A673 (cell line): ENCODE measurements at regions not wholly inside any gene's neighbourhood (a gene's known extent, or its start where the extent isn't known, plus 50 kb on each side); places are given as distances from the start of the nearest gene placed in this dataset.

Experiments used
- EZH2 ChIP-seq: fragments of 200-600 bp; sonication (generic); IDR thresholded peaks from 2 replicates; pipeline ENCODE4 v1.6.1; 2017; ENCODE audit warnings: borderline replicate concordance, low read depth, mild to moderate bottlenecking, mixed read lengths, antibody characterized with exemption, low read length; ENCODE audit not compliant: poor library complexity, severe bottlenecking
- TF ChIP-seq, protein P1 (sequence below): fragments of 300-800, 200-600 bp; sonication (generic); conservative IDR thresholded peaks from 2 replicates; pipeline ENCODE4 v1.5.1; 2017; ENCODE audit warnings: low read depth, mild to moderate bottlenecking, antibody characterized with exemption, low read length, moderate library complexity, mixed read lengths

DNA sequence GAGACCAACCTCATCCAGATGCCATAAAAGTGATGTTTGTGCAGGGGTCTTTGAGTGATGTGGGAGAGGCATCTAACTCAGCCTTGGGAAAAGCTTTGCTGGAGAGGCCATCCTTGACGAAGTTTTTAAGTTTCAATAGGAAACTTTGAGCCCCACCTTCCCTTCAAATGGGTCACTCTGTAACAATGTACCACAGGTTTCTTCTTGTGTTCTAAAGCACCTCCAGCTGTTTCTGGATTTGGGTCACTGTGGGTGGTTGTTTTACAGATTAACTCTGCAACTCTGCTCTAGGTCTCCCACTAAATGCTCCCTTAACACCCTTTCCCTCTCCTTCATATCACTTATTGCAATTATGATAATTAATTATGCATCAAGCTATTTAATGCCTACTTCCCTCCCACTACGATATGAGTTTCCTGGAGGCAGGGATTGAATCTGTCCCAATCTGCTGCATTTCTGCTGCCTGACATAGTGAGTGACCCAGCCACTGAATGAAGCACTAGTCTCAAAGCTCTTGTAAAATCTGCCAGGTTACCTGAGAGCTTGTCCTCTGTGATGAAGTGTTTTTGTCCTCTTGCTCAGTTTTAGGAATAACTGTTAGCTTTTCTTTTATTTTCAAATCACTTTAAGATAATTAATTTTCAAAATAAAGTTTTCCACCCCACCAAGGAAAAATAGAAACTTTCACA, 60.5 kb upstream of the PUM3 start:
- TF ChIP-seq, protein P1, sequence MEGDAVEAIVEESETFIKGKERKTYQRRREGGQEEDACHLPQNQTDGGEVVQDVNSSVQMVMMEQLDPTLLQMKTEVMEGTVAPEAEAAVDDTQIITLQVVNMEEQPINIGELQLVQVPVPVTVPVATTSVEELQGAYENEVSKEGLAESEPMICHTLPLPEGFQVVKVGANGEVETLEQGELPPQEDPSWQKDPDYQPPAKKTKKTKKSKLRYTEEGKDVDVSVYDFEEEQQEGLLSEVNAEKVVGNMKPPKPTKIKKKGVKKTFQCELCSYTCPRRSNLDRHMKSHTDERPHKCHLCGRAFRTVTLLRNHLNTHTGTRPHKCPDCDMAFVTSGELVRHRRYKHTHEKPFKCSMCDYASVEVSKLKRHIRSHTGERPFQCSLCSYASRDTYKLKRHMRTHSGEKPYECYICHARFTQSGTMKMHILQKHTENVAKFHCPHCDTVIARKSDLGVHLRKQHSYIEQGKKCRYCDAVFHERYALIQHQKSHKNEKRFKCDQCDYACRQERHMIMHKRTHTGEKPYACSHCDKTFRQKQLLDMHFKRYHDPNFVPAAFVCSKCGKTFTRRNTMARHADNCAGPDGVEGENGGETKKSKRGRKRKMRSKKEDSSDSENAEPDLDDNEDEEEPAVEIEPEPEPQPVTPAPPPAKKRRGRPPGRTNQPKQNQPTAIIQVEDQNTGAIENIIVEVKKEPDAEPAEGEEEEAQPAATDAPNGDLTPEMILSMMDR = no peak
- no peak for TF ChIP-seq EZH2
